Femur (tissue), 1 donor: ENCODE measurements at regions not wholly inside any gene's neighbourhood (a gene's known extent, or its start where the extent isn't known, plus 50 kb on each side); places are given as distances from the start of the nearest gene placed in this dataset.
A peak's percentile ranks its signal among the peaks of the same experiment; 100 is the strongest.
"Not testable (repeated sequence)": the region's sequence is repeated elsewhere in the genome, so short reads cannot be mapped to it uniquely, and the experiment has no call there.

Source experiments
- DNase-seq: peaks from one replicate; pipeline ENCODE4 v3.0.0-alpha.2; 2017

GRCh38 chr7:96558530-96558929 lies 151.1 kb downstream of the SEM1 start:
- no peak for DNase-seq

GRCh38 chr7:96558093-96558492 lies 151.6 kb downstream of the SEM1 start:
- no peak for DNase-seq

GRCh38 chr7:96557598-96557997 lies 152.0 kb downstream of the SEM1 start:
- not testable (repeated sequence) for DNase-seq

- DNase-seq: no peak
These were observed 161.0 kb downstream of the SEM1 start for GRCh38 chr7:96548664-96549063.

- DNase-seq: no peak
These were observed 162.3 kb downstream of the SEM1 start for GRCh38 chr7:96547371-96547811.

- no peak for DNase-seq
These were observed 163.2 kb downstream of the SEM1 start for GRCh38 chr7:96546426-96546825.

- no peak for DNase-seq
These were observed 170.2 kb downstream of the SEM1 start for GRCh38 chr7:96539471-96539870.

- DNase-seq: no peak
These were observed 171.0 kb downstream of the SEM1 start for GRCh38 chr7:96538632-96539031.

- no peak for DNase-seq
These were observed 175.4 kb downstream of the SEM1 start for GRCh38 chr7:96534221-96534620.

GRCh38 chr7:96532428-96532935 lies 177.2 kb downstream of the SEM1 start:
- DNase-seq: no peak

- no peak for DNase-seq
These were observed 178.3 kb downstream of the SEM1 start for GRCh38 chr7:96531331-96531730.

- DNase-seq: no peak
These were observed 178.9 kb downstream of the SEM1 start for GRCh38 chr7:96530786-96531185.

- DNase-seq: no peak
These were observed 182.4 kb downstream of the SEM1 start for GRCh38 chr7:96527133-96527827.

GRCh38 chr7:96526496-96526895 lies 183.2 kb downstream of the SEM1 start:
- DNase-seq: no peak

GRCh38 chr7:96521068-96521894 lies 188.4 kb downstream of the SEM1 start:
- DNase-seq: peak; percentile 68

GRCh38 chr7:96508371-96508770 lies 186.5 kb upstream of the SLC25A13 start:
- DNase-seq: no peak

GRCh38 chr7:96503597-96503996 lies 181.7 kb upstream of the SLC25A13 start:
- DNase-seq: no peak

GRCh38 chr7:96501318-96501717 lies 179.4 kb upstream of the SLC25A13 start:
- no peak for DNase-seq

GRCh38 chr7:96499532-96499931 lies 177.6 kb upstream of the SLC25A13 start:
- no peak for DNase-seq

GRCh38 chr7:96497567-96497966 lies 175.7 kb upstream of the SLC25A13 start:
- no peak for DNase-seq

GRCh38 chr7:96495751-96496216 lies 173.9 kb upstream of the SLC25A13 start:
- DNase-seq: no peak

- no peak for DNase-seq
These were observed 164.8 kb upstream of the SLC25A13 start for GRCh38 chr7:96486681-96487080.

GRCh38 chr7:96484845-96485244 lies 162.9 kb upstream of the SLC25A13 start:
- no peak for DNase-seq

GRCh38 chr7:96484091-96484490 lies 162.2 kb upstream of the SLC25A13 start:
- DNase-seq: no peak
